MG63 (cell line): ENCODE measurements at regions not wholly inside any gene's neighbourhood (a gene's known extent, or its start where the extent isn't known, plus 50 kb on each side); places are given as distances from the start of the nearest gene placed in this dataset.

ENCODE experiments used
- DNase-seq: peaks from one replicate; pipeline ENCODE4 v3.0.0-alpha.2; 2020
- H3K27me3 ChIP-seq: fragments of 250-450 bp; sonication (Bioruptor Pico); 2 replicates; pipeline ENCODE4 v1.5.1; 2020; ENCODE audit warnings: mild to moderate bottlenecking, moderate library complexity
- H3K36me3 ChIP-seq: fragments of 250-450 bp; sonication (Bioruptor Pico); 2 replicates; pipeline ENCODE4 v1.5.1; 2020; ENCODE audit warnings: mild to moderate bottlenecking, moderate library complexity
- H3K4me3 ChIP-seq: fragments of 250-450 bp; sonication (Bioruptor Pico); 2 replicates; pipeline ENCODE4 v1.5.1; 2020; ENCODE audit warnings: mild to moderate bottlenecking, moderate library complexity
- H3K9me3 ChIP-seq: fragments of 250-450 bp; sonication (Bioruptor Pico); 2 replicates; pipeline ENCODE4 v1.5.1; 2020; ENCODE audit warnings: mild to moderate bottlenecking, moderate library complexity

GRCh38 chr6:167508919-167509852, 184.3 kb downstream of the TTLL2 start:
- no peaks in the 10 kb centered on the region for H3K9me3 ChIP-seq
- H3K36me3 ChIP-seq = no peaks in the 10 kb centered on the region
- DNase-seq = no peak
- no peaks in the 10 kb centered on the region for H3K27me3 ChIP-seq
- H3K4me3 ChIP-seq = no peak overlapping the region

DNA sequence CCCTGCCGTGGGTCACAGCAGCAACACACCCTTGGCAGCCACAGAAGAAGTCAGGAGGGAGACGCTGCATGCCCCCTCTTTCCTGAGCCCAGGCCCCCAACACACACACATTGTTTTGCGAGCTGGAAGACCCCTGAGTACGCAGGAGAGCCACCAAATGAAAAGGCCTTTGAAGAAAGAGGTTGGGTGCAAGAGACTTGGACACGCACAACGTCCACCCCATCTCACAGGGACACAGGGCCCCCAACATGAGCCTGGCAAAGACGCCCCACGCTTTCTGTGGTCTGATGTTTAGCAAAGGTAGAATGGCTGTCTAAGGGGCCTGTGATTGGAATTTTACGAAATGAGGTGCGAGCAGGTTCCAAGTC, 185.0 kb downstream of the TTLL2 start:
- Histone ChIP-seq H3K9me3 (no peaks in the 10 kb centered on the region), H3K27me3 (no peaks in the 10 kb centered on the region), H3K4me3 (no peak overlapping the region), H3K36me3 (no peaks in the 10 kb centered on the region)
- DNase-seq = no peak

DNA sequence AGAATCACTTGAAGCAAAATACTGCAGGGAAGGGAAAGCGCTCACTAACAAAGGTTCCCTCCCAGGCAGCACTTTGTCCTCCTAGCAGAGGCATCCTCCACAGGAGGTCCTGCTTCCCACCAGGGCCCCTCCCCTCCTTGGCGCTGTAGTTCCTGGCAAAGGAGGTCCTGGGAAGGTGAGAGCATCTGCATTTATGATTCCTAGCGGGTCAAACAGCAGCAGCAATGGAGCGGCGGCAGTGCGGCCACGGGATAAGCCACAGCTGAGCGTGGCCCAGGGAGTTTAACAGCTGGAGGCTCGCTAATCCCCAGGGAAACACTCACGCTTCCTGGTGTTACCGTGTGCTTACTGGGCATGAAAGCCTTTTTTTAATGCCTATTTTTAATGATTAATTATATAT, 185.8 kb downstream of the TTLL2 start:
- Histone ChIP-seq H3K4me3 (no peak overlapping the region), H3K36me3 (no peaks in the 10 kb centered on the region), H3K9me3 (no peaks in the 10 kb centered on the region), H3K27me3 (no peaks in the 10 kb centered on the region)
- DNase-seq = no peak

DNA sequence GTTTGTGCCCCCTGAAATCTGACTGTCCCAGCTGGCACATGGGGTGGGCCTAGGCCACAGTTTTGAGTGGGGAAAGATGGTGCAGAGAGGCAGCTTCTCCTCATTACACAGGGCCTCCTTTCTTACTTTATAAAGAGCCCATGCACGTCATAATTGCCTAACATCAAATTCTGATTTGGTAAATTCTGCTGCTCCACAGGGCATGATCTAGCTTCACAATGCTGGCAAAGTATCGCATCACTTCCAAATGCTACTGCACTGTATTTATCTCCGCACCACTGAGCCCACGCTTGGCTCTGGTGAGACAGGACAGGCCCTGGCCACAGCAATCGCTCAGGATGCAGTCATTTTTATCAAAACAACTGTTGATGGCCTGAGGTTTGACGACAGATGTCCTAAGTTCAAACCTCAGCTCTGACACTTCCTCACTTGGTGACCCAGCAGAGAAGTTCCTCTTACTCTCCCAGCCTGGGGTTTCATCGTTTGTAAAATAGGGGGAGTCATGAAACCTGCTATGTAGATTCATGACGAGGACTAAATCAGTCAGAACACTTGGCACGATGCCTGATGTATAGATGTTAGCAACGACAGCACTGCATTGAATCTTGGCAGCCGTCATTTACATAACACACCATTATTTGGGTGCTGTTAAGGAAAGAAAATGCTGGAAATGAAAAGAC, 187.9 kb downstream of the TTLL2 start:
- H3K27me3 ChIP-seq = no peaks in the 10 kb centered on the region
- H3K4me3 ChIP-seq = no peak overlapping the region
- no peaks in the 10 kb centered on the region for H3K36me3 ChIP-seq
- no peaks in the 10 kb centered on the region for H3K9me3 ChIP-seq
- DNase-seq = no peak

GRCh38 chr6:167513778-167514177, 188.9 kb downstream of the TTLL2 start:
- no peaks in the 10 kb centered on the region for H3K27me3 ChIP-seq
- no peaks in the 10 kb centered on the region for H3K9me3 ChIP-seq
- no peaks in the 10 kb centered on the region for H3K36me3 ChIP-seq
- no peak overlapping the region for H3K4me3 ChIP-seq
- DNase-seq = no peak

DNA sequence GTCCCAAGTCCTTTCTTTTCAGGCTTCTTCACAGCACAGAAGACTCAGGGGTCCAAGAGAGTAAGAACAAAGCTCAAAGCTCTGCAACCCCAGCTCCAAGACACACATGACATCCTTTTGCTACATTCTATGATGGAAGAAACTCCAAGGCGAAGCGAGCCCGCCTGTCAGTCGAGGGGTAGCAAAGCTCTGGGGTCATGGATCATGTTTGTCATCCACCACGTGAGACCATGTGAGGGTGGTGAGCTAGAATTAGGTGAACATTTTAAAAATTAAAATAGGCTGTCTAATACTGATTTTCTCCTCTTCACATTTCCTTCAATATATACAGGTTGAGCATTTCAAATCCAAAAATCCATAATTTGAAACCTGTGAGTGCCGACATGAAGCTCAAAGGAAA, 189.6 kb downstream of the TTLL2 start:
- Histone ChIP-seq H3K36me3 (no peaks in the 10 kb centered on the region), H3K4me3 (no peak overlapping the region), H3K9me3 (no peaks in the 10 kb centered on the region), H3K27me3 (no peaks in the 10 kb centered on the region)
- DNase-seq = no peak

DNA sequence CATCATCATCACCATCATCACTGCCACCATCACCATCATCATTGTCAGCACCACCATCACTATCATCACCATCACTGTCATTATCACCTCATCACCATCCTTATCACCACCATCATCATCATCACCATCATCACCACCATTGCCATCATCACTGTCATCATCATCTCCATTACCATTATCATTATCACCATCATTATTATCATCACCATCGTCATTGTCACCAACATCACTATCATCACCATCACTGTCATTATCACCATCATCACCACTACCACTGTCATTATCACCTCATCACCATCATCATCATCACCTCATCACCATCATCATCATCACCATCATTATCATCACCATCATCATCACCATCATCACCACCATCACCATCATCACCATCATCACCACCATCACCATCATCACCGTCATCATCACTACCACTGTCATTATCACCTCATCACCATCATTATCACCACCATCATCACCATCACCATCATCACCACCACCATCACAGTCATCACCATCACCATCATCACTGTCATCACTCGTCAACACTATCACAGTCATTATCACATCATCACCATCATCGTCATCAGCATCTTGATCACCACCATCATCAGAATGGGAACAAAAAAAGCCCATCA, 191.1 kb downstream of the TTLL2 start:
- H3K9me3 ChIP-seq = no peaks in the 10 kb centered on the region
- H3K27me3 ChIP-seq = no peaks in the 10 kb centered on the region
- H3K4me3 ChIP-seq = no peak overlapping the region
- no peaks in the 10 kb centered on the region for H3K36me3 ChIP-seq
- no peak for DNase-seq

- no peaks in the 10 kb centered on the region for H3K9me3 ChIP-seq
- DNase-seq = no peak
- no peaks in the 10 kb centered on the region for H3K27me3 ChIP-seq
- H3K4me3 ChIP-seq = no peak overlapping the region
- H3K36me3 ChIP-seq = no peaks in the 10 kb centered on the region
Observed at GRCh38 chr6:167517254-167517916, 192.5 kb downstream of the TTLL2 start.

DNA sequence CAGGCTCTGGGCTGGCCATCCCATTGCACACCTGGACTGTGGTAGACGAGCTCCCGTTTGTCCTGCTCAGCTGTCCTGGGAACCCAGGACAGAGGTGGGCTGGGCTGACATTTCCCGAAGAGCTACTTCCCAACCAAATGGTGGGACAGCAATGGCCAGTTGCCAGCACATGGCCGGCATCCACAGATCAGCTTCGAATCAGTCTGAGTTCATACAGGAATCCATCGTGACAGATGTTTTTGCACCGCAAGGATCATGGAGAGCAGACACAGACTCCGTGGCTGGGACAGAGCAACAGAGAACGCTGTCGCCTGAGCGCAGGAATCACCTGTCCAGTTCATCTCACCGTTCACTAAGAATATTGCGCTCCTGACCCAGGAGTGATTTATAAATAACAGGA, 198.5 kb downstream of the TTLL2 start:
- DNase-seq = no peak
- no peak overlapping the region for H3K4me3 ChIP-seq
- H3K36me3 ChIP-seq = no peaks in the 10 kb centered on the region
- no peaks in the 10 kb centered on the region for H3K27me3 ChIP-seq
- H3K9me3 ChIP-seq = no peaks in the 10 kb centered on the region

GRCh38 chr6:167524261-167525111, 199.6 kb downstream of the TTLL2 start:
- H3K9me3 ChIP-seq = no peaks in the 10 kb centered on the region
- no peak for DNase-seq
- H3K4me3 ChIP-seq = no peak overlapping the region

GRCh38 chr6:167525774-167526173, 200.9 kb downstream of the TTLL2 start:
- Histone ChIP-seq H3K9me3 (no peaks in the 10 kb centered on the region), H3K36me3 (no peaks in the 10 kb centered on the region), H3K27me3 (no peaks in the 10 kb centered on the region)

More at GRCh38 chr6:167524261-167525111, 199.6 kb downstream of the TTLL2 start:
- H3K27me3 ChIP-seq = no peaks in the 10 kb centered on the region
- H3K36me3 ChIP-seq = no peaks in the 10 kb centered on the region

GRCh38 chr6:167526465-167527368, 201.8 kb downstream of the TTLL2 start:
- H3K27me3 ChIP-seq = no peaks in the 10 kb centered on the region
- H3K36me3 ChIP-seq = no peaks in the 10 kb centered on the region
- H3K9me3 ChIP-seq = no peaks in the 10 kb centered on the region
- no peak for DNase-seq
- no peak overlapping the region for H3K4me3 ChIP-seq

More at GRCh38 chr6:167525774-167526173, 200.9 kb downstream of the TTLL2 start:
- no peak for DNase-seq
- no peak overlapping the region for H3K4me3 ChIP-seq

DNA sequence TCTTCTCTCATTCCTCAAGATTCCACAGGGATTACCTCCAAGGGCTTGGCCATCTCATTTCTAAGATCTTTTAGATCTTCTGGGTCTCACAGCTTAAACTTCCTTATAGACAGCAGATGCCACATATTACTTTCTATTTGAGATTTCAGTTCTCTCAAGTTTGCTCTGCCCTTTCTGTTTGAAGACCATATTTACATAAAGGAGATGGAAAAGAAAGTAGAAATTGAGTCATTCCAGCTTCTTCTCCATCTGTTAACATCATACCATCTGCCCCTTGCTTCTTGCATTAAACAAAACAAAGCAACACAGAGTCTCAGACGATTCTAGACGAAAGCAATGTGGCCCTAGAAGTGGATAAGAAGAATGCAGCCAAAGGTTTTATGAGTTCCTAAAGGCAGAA, 203.4 kb downstream of the TTLL2 start:
- Histone ChIP-seq H3K27me3 (no peaks in the 10 kb centered on the region), H3K36me3 (no peaks in the 10 kb centered on the region), H3K9me3 (no peaks in the 10 kb centered on the region), H3K4me3 (no peak overlapping the region)
- DNase-seq = no peak

GRCh38 chr6:167528976-167529375, 204.1 kb downstream of the TTLL2 start:
- no peak for DNase-seq
- no peaks in the 10 kb centered on the region for H3K9me3 ChIP-seq
- no peaks in the 10 kb centered on the region for H3K27me3 ChIP-seq
- no peak overlapping the region for H3K4me3 ChIP-seq
- no peaks in the 10 kb centered on the region for H3K36me3 ChIP-seq
